Thyroid gland (tissue), 4 donors: ENCODE measurements at regions not wholly inside any gene's neighbourhood (a gene's known extent, or its start where the extent isn't known, plus 50 kb on each side); places are given as distances from the start of the nearest gene placed in this dataset.

Experiments used
- DNase-seq, 2 donors: peaks; one replicate each; pipeline ENCODE4 v3.0.0-alpha.2; 2019
- H3K27ac ChIP-seq, 3 donors: fragments of 200-600 bp; sonication (generic); 1 replicate in 2 of 3; 2 replicates in 1 of 3; pipeline ENCODE4 v1.5.1; 2016 to 2019; ENCODE audit warnings: mild to moderate bottlenecking in 1 of 3, moderate library complexity in 1 of 3
- H3K27me3 ChIP-seq: fragments of 200-600 bp; sonication (generic); one replicate; pipeline ENCODE4 v1.5.1; 2019
- H3K36me3 ChIP-seq, 2 donors: fragments of 200-600 bp; sonication (generic); one replicate each; pipeline ENCODE4 v1.5.1; 2016 to 2019
- H3K4me1 ChIP-seq, 2 donors: fragments of 200-600 bp; sonication (generic); one replicate each; pipeline ENCODE4 v1.5.1; 2017 to 2019
- H3K4me3 ChIP-seq, 3 donors: fragments of 200-600 bp; sonication (generic); replicated peaks in 1 of 3; 1 replicate in 2 of 3; 2 replicates in 1 of 3; pipeline ENCODE4 v1.5.1; 2016; ENCODE audit warnings: mild to moderate bottlenecking in 1 of 3
- H3K9me3 ChIP-seq: fragments of 200-600 bp; sonication (generic); one replicate; pipeline ENCODE4 v1.5.1; 2017
- CTCF ChIP-seq, 6 experiments: fragments of 200-600 bp in 3 of 6; fragments of 450-650 bp in 3 of 6; sonication (generic) in 3 of 6; IDR thresholded peaks; one replicate each; pipeline ENCODE4 v1.5.1; 2016 to 2019; ENCODE audit warnings: antibody characterized with exemption in 6 of 6, mild to moderate bottlenecking in 2 of 6, inconsistent platforms in 1 of 6, moderate library complexity in 1 of 6
- POLR2A ChIP-seq, 2 donors: fragments of 450-650 bp; IDR thresholded peaks; one replicate each; pipeline ENCODE4 v1.6.1; 2017; ENCODE audit warnings: antibody characterized with exemption in 2 of 2, mild to moderate bottlenecking in 2 of 2, moderate library complexity in 1 of 2
- WGBS, 2 donors: methylation state at CpG; one replicate each; pipeline ENCODE4 v1.1.5; 2017; 5-methylcytosine and 5-hydroxymethylcytosine counted together
- intact Hi-C: fragments of 100-400 bp; cut with DNase I; formaldehyde crosslinking; loops from one replicate; pipeline ENCODE4 v1.15.1; 2023

- Histone ChIP-seq H3K4me1 (peaks cover 0 to 27% of the 10 kb centered on the region in 2 donors), H3K27me3 (no peaks in the 10 kb centered on the region), H3K4me3 (no peak overlapping the region), H3K27ac (no peak overlapping the region), H3K9me3 (no peaks in the 10 kb centered on the region), H3K36me3 (no peaks in the 10 kb centered on the region)
- WGBS, 2 donors = 81 to 82% methylated on average over 15 of the region's 15 CpGs
- DNase-seq = no peak
- intact Hi-C loops = no loop called here
- no peak for TF ChIP-seq CTCF (IDR thresholded peaks at IDR 0.05)
- no peak for TF ChIP-seq POLR2A (IDR thresholded peaks at IDR 0.05)
These were observed 106.1 kb upstream of the RFLNA start for GRCh38 chr12:124188561-124189405.

- 95 to 97% methylated on average over 12 to 14 of the region's 14 CpGs for WGBS, 2 donors
- no peak overlapping the region for H3K27ac ChIP-seq
- H3K9me3 ChIP-seq = no peaks in the 10 kb centered on the region
- peaks cover 0 to 20% of the 10 kb centered on the region in 2 donors for H3K4me1 ChIP-seq
- intact Hi-C loops = no loop called here
- no peaks in the 10 kb centered on the region for H3K27me3 ChIP-seq
- H3K36me3 ChIP-seq = no peaks in the 10 kb centered on the region
- no peak for DNase-seq
- H3K4me3 ChIP-seq = no peak overlapping the region
- TF ChIP-seq POLR2A (IDR thresholded peaks at IDR 0.05) = no peak
- no peak for TF ChIP-seq CTCF (IDR thresholded peaks at IDR 0.05)
These were observed 104.4 kb upstream of the RFLNA start for GRCh38 chr12:124190312-124191023.

DNA sequence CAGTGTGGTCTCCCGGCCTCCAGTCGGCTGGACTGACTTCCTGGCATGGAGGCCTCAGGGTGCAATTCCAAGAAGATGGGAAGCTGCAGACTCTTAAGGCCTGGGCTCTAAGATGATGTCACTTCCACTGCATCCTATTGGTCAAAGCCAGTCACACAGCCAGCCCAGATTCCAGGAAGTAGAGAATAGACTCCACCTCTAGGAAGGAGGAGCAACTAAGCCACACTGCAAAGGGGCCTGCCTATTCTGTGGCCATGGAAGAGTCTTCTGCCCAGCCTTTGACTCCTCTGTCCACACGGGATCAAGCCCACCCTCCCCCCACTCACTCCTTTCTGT lies 103.9 kb upstream of the RFLNA start:
- no peak for TF ChIP-seq POLR2A (IDR thresholded peaks at IDR 0.05)
- no peak for TF ChIP-seq CTCF (IDR thresholded peaks at IDR 0.05)
- no peak overlapping the region for H3K27ac ChIP-seq
- peaks cover 0 to 20% of the 10 kb centered on the region in 2 donors for H3K4me1 ChIP-seq
- 70 to 92% methylated on average over 1 to 3 of the region's 3 CpGs for WGBS, 2 donors
- H3K36me3 ChIP-seq = no peaks in the 10 kb centered on the region
- DNase-seq = no peak
- no peak overlapping the region for H3K4me3 ChIP-seq
- intact Hi-C loops = no loop called here
- no peaks in the 10 kb centered on the region for H3K9me3 ChIP-seq
- no peaks in the 10 kb centered on the region for H3K27me3 ChIP-seq

DNA sequence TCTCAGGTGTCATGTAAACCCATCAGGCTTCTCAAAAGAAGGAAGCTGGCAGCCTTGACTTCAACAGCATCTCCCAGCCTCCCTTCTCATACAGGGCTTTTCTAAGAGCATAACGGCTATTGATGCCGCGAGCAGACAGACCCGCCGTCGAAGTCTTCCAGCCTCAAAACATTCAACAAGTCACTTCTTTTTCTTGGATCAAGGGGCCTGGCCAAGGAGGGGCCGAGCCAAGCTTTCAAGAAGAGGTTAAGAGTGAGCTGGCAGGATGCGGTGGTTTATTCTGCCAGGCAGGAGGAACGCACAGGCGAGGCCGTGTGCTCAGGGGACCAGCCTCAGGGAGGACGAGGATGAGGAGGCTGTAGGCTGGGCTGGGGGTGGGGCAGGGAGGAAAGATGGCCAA lies 102.9 kb upstream of the RFLNA start:
- H3K27ac ChIP-seq = no peak overlapping the region
- TF ChIP-seq POLR2A (IDR thresholded peaks at IDR 0.05) (no peak), CTCF (IDR thresholded peaks at IDR 0.05) (no peak)
- peaks cover 0 to 20% of the 10 kb centered on the region in 2 donors for H3K4me1 ChIP-seq
- WGBS, 2 donors = 39 to 47% methylated on average over 12 of the region's 12 CpGs
- H3K27me3 ChIP-seq = no peaks in the 10 kb centered on the region
- peak; percentile 18 to 22 for DNase-seq
- H3K4me3 ChIP-seq = no peak overlapping the region
- H3K36me3 ChIP-seq = no peaks in the 10 kb centered on the region
- intact Hi-C loops = no loop called here
- no peaks in the 10 kb centered on the region for H3K9me3 ChIP-seq
